PC-3 (cell line): ENCODE measurements at regions not wholly inside any gene's neighbourhood (a gene's known extent, or its start where the extent isn't known, plus 50 kb on each side); places are given as distances from the start of the nearest gene placed in this dataset.

ENCODE experiments used
- ATAC-seq: fragments of 200-7000 bp; cut with Tn5 transposase; 2 replicates; pipeline ENCODE4 v1.9.1; 2020; ENCODE audit warnings: mild to moderate bottlenecking, moderate library complexity
- BruUV-seq: library from RNA; stranded (reverse); fragments of 400-500 nt; replicated peaks from 2 replicates; lab custom pipeline; 2021; lab: Mats Ljungman, UMichigan
- CTCF ChIA-PET: fragments of 300-600 bp; sonication (Branson Sonifier 250); formaldehyde crosslinking; loops from one replicate; lab custom pipeline; 2022; ENCODE audit warnings: antibody characterized with exemption; lab: Charles Lee
- POLR2A ChIA-PET: fragments of 300-600 bp; sonication (Branson Sonifier 250); formaldehyde crosslinking; loops from one replicate; lab custom pipeline; 2022; ENCODE audit warnings: antibody characterized with exemption; ENCODE audit not compliant: unreplicated experiment; lab: Charles Lee
- DNase-seq: peaks from one replicate; pipeline ENCODE4 v3.0.0-alpha.2; 2015
- H2AFZ ChIP-seq: fragments of 300-600 bp; sonication (generic); 2 replicates; pipeline ENCODE4 v1.6.0; 2016; ENCODE audit warnings: antibody characterized with exemption, low read length
- H3F3A ChIP-seq: fragments of 300-600 bp; sonication (generic); one replicate; pipeline ENCODE4 v1.6.0; 2017; ENCODE audit warnings: antibody characterized with exemption, low read length, control low read depth, mild to moderate bottlenecking; ENCODE audit not compliant: unreplicated experiment
- H3K27ac ChIP-seq: fragments of 300-600 bp; sonication (generic); 2 replicates; pipeline ENCODE4 v1.5.1; 2016; ENCODE audit warnings: mild to moderate bottlenecking, low read length
- H3K27me3 ChIP-seq: fragments of 300-600 bp; sonication (generic); 2 replicates; pipeline ENCODE4 v1.6.1; 2016; ENCODE audit warnings: low read length, mixed read lengths
- H3K36me3 ChIP-seq: fragments of 300-600 bp; sonication (generic); 2 replicates; pipeline ENCODE4 v1.6.1; 2016; ENCODE audit warnings: low read depth, mixed run types, low read length, mixed read lengths
- H3K4me1 ChIP-seq: fragments of 300-600 bp; sonication (generic); 2 replicates; pipeline ENCODE4 v1.5.1; 2016; ENCODE audit warnings: low read length; ENCODE audit not compliant: insufficient read depth
- H3K4me2 ChIP-seq: fragments of 300-600 bp; sonication (generic); 2 replicates; pipeline ENCODE4 v1.6.0; 2016; ENCODE audit warnings: low read length
- H3K4me3 ChIP-seq: fragments of 300-600 bp; sonication (generic); 2 replicates; pipeline ENCODE4 v1.5.1; 2016; ENCODE audit warnings: mild to moderate bottlenecking, low read length, mixed read lengths
- H3K79me2 ChIP-seq: fragments of 300-600 bp; sonication (generic); 2 replicates; pipeline ENCODE4 v1.6.1; 2017; ENCODE audit warnings: low read length, mixed read lengths
- H3K9ac ChIP-seq: fragments of 300-600 bp; sonication (generic); 2 replicates; pipeline ENCODE4 v1.6.0; 2016; ENCODE audit warnings: mild to moderate bottlenecking, low read length
- H3K9me2 ChIP-seq: fragments of 300-600 bp; sonication (generic); replicated peaks from 2 replicates; pipeline ENCODE4 v1.6.1; 2016; ENCODE audit warnings: mixed run types, low read length, mixed read lengths
- H3K9me3 ChIP-seq: fragments of 300-600 bp; sonication (generic); 2 replicates; pipeline ENCODE4 v1.6.1; 2016; ENCODE audit warnings: low read length, mixed read lengths
- H4K20me1 ChIP-seq: fragments of 300-600 bp; sonication (generic); 2 replicates; pipeline ENCODE4 v1.6.1; 2016; ENCODE audit warnings: low read length, mixed read lengths
- EZH2 ChIP-seq: fragments of 300-600 bp; sonication (generic); IDR thresholded peaks from one replicate; pipeline ENCODE4 v1.6.1; 2017; ENCODE audit warnings: antibody characterized with exemption, mild to moderate bottlenecking, low read length; ENCODE audit not compliant: unreplicated experiment
- EZH2phosphoT487 ChIP-seq: fragments of 300-600 bp; sonication (generic); IDR thresholded peaks from 2 replicates; pipeline ENCODE4 v1.6.1; 2018; ENCODE audit warnings: mild to moderate bottlenecking, antibody characterized with exemption, low read length, borderline replicate concordance
- intact Hi-C: fragments of 100-400 bp; cut with micrococcal nuclease; formaldehyde crosslinking; loops from 2 replicates; pipeline ENCODE4 v1.9.0; 2023
- TF ChIP-seq, protein P1 (sequence below): fragments of 300-600 bp; sonication (generic); conservative IDR thresholded peaks from 2 replicates; pipeline ENCODE4 v1.5.1; 2017; ENCODE audit warnings: antibody characterized with exemption, low read depth, mild to moderate bottlenecking, low read length

- Histone ChIP-seq H3K36me3 (no peaks in the 10 kb centered on the region), H3K4me2 (no peak overlapping the region), H3F3A (no peaks in the 10 kb centered on the region), H2AFZ (no peak overlapping the region), H3K27me3 (peaks cover 11% of the 10 kb centered on the region; the same call in 1 of the 2 replicates), H3K27ac (no peak overlapping the region), H3K79me2 (no peaks in the 10 kb centered on the region), H3K4me3 (no peak overlapping the region), H3K9me3 (no peaks in the 10 kb centered on the region), H3K9ac (no peak overlapping the region), H3K9me2 (no peaks in the 10 kb centered on the region), H4K20me1 (no peaks in the 10 kb centered on the region), H3K4me1 (no peaks in the 10 kb centered on the region)
- POLR2A ChIA-PET: no interaction called here
- no peak for DNase-seq
- no peak for ATAC-seq
- TF ChIP-seq EZH2 (no peak), EZH2phosphoT487 (no peak)
- TF ChIP-seq, protein P1, sequence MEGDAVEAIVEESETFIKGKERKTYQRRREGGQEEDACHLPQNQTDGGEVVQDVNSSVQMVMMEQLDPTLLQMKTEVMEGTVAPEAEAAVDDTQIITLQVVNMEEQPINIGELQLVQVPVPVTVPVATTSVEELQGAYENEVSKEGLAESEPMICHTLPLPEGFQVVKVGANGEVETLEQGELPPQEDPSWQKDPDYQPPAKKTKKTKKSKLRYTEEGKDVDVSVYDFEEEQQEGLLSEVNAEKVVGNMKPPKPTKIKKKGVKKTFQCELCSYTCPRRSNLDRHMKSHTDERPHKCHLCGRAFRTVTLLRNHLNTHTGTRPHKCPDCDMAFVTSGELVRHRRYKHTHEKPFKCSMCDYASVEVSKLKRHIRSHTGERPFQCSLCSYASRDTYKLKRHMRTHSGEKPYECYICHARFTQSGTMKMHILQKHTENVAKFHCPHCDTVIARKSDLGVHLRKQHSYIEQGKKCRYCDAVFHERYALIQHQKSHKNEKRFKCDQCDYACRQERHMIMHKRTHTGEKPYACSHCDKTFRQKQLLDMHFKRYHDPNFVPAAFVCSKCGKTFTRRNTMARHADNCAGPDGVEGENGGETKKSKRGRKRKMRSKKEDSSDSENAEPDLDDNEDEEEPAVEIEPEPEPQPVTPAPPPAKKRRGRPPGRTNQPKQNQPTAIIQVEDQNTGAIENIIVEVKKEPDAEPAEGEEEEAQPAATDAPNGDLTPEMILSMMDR: no peak
- CTCF ChIA-PET: no interaction called here
- BruUV-seq: no TSS peak
- intact Hi-C loops: no loop called here
These were observed 426.7 kb downstream of the TRIB2 start for GRCh38 chr2:13143451-13143850.

DNA sequence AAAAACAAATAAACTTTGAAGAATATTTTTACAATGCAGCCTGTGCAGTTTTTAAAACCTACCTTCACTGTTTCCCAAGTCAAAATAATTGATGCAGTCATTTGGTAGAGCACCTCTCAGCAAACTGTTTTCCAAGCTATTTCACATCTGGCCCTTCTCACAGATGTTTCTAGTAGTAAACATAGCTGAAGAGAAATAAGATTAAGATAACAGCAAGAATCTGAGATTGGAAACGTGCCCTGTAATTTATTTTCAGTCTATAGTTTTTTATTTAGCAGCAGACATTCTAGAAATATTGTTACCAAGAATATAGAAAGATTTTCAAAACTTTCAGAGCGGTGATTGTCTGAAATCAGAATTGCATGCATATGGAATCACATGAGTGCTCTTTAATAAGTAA, 440.2 kb downstream of the TRIB2 start:
- no peak overlapping the region for H3K9ac ChIP-seq
- no peak overlapping the region for H3K4me2 ChIP-seq
- no peaks in the 10 kb centered on the region for H3K79me2 ChIP-seq
- peaks cover 93% of the 10 kb centered on the region for H3K27me3 ChIP-seq
- DNase-seq (no peak), ATAC-seq (no peak)
- H3F3A ChIP-seq: no peaks in the 10 kb centered on the region
- H3K36me3 ChIP-seq: no peaks in the 10 kb centered on the region
- H3K4me3 ChIP-seq: no peak overlapping the region
- no peaks in the 10 kb centered on the region for H3K9me3 ChIP-seq
- BruUV-seq: no TSS peak
- TF ChIP-seq, protein P1: no peak
- TF ChIP-seq EZH2phosphoT487: no peak
- no peak for TF ChIP-seq EZH2
- H2AFZ ChIP-seq: no peak overlapping the region
- CTCF ChIA-PET: no interaction called here
- H3K9me2 ChIP-seq: no peaks in the 10 kb centered on the region
- H3K27ac ChIP-seq: no peak overlapping the region
- POLR2A ChIA-PET: no interaction called here
- no peaks in the 10 kb centered on the region for H4K20me1 ChIP-seq
- intact Hi-C loops: no loop called here
- H3K4me1 ChIP-seq: no peaks in the 10 kb centered on the region

DNA sequence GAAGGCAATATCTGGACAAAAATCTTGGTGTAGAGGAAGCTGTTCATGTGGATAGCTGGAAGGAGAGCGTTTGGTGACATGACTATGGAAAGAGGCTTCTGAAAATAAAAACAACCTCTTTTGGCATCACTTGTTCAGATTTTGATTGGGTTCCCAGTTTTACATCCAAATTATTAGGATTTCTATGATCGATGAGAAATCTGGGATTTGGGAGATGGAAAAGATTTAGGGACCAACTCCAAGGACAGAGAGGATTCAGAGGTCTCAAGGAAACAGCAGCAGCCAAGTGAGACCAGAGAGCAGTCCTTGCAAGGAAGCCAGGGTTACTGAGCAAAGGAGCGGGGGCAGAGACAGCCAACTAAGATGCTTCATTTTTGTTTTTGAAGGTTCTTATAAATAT, 441.7 kb downstream of the TRIB2 start:
- TF ChIP-seq EZH2phosphoT487 (no peak), EZH2 (no peak)
- TF ChIP-seq, protein P1: no peak
- DNase-seq (no peak), ATAC-seq (no peak)
- CTCF ChIA-PET: no interaction called here
- Histone ChIP-seq H3K9me3 (no peaks in the 10 kb centered on the region), H4K20me1 (no peaks in the 10 kb centered on the region), H3F3A (no peaks in the 10 kb centered on the region), H3K4me1 (no peaks in the 10 kb centered on the region), H3K79me2 (no peaks in the 10 kb centered on the region), H2AFZ (no peak overlapping the region), H3K27me3 (peaks cover 95% of the 10 kb centered on the region), H3K27ac (no peak overlapping the region), H3K9ac (no peak overlapping the region), H3K4me2 (no peak overlapping the region), H3K9me2 (no peaks in the 10 kb centered on the region), H3K4me3 (no peak overlapping the region), H3K36me3 (no peaks in the 10 kb centered on the region)
- no TSS peak for BruUV-seq
- intact Hi-C loops: no loop called here
- POLR2A ChIA-PET: no interaction called here
